ENCODE measurements at regions not wholly inside any gene's neighbourhood (a gene's known extent, or its start where the extent isn't known, plus 50 kb on each side); places are given as distances from the start of the nearest gene placed in this dataset.

GRCh38 chr10:15990535-15991129 is 130.3 kb upstream of the MINDY3 start:
- TF ChIP-seq GATA2 (IDR thresholded peaks at IDR 0.05; ENCODE audit: low read depth, low read length) (no peak), GATA3 (IDR thresholded peaks at IDR 0.05; ENCODE audit: low read depth, low read length) (no peak)
